NAMALWA (cell line): ENCODE measurements at regions not wholly inside any gene's neighbourhood (a gene's known extent, or its start where the extent isn't known, plus 50 kb on each side); places are given as distances from the start of the nearest gene placed in this dataset.

Experiments used
- DNase-seq: peaks from one replicate; pipeline ENCODE4 v3.0.0-alpha.2; 2015; ENCODE audit warnings: low spot score

- no peak for DNase-seq
Observed at GRCh38 chr2:48912110-48912509, 156.6 kb upstream of the LHCGR start.

- DNase-seq = no peak
Observed at GRCh38 chr2:48910961-48911360, 155.4 kb upstream of the LHCGR start.

- no peak for DNase-seq
Observed at GRCh38 chr2:48906633-48907032, 151.1 kb upstream of the LHCGR start.

- DNase-seq = no peak
Observed at GRCh38 chr2:48905696-48906095, 150.2 kb upstream of the LHCGR start.

- DNase-seq = peak; percentile 7
Observed at GRCh38 chr2:48902521-48902920, 147.0 kb upstream of the LHCGR start.

GRCh38 chr2:48901416-48901815 lies 145.9 kb upstream of the LHCGR start:
- DNase-seq = no peak

GRCh38 chr2:48901015-48901343 lies 145.5 kb upstream of the LHCGR start:
- DNase-seq = no peak

GRCh38 chr2:48900321-48901014 lies 144.9 kb upstream of the LHCGR start:
- DNase-seq = no peak

- no peak for DNase-seq
Observed at GRCh38 chr2:48896870-48897269, 141.3 kb upstream of the LHCGR start.

- DNase-seq = no peak
Observed at GRCh38 chr2:48890454-48891131, 135.1 kb upstream of the LHCGR start.

GRCh38 chr2:48888066-48888465 lies 132.5 kb upstream of the LHCGR start:
- no peak for DNase-seq

- DNase-seq = no peak
Observed at GRCh38 chr2:48886919-48887318, 131.4 kb upstream of the LHCGR start.

GRCh38 chr2:48885841-48886240 lies 130.3 kb upstream of the LHCGR start:
- no peak for DNase-seq

- no peak for DNase-seq
Observed at GRCh38 chr2:48883661-48884060, 128.1 kb upstream of the LHCGR start.

GRCh38 chr2:48874282-48874681 lies 118.8 kb upstream of the LHCGR start:
- no peak for DNase-seq

GRCh38 chr2:48873666-48874065 lies 118.1 kb upstream of the LHCGR start:
- no peak for DNase-seq

- DNase-seq = no peak
Observed at GRCh38 chr2:48870942-48871341, 115.4 kb upstream of the LHCGR start.

- no peak for DNase-seq
Observed at GRCh38 chr2:48870503-48870902, 115.0 kb upstream of the LHCGR start.

GRCh38 chr2:48865704-48866103 lies 110.2 kb upstream of the LHCGR start:
- DNase-seq = no peak

- DNase-seq = no peak
Observed at GRCh38 chr2:48860380-48860779, 104.9 kb upstream of the LHCGR start.

GRCh38 chr2:48856657-48857056 lies 101.1 kb upstream of the LHCGR start:
- DNase-seq = no peak

GRCh38 chr2:48856144-48856543 lies 100.6 kb upstream of the LHCGR start:
- DNase-seq = no peak

- DNase-seq = no peak
Observed at GRCh38 chr2:48855142-48855541, 99.6 kb upstream of the LHCGR start.

- no peak for DNase-seq
Observed at GRCh38 chr2:48854681-48855080, 99.2 kb upstream of the LHCGR start.
